Stomach (tissue), 4 donors: ENCODE measurements at regions not wholly inside any gene's neighbourhood (a gene's known extent, or its start where the extent isn't known, plus 50 kb on each side); places are given as distances from the start of the nearest gene placed in this dataset.

Experiments used
- CTCF ChIP-seq, 7 experiments: fragments of 450-650 bp in 4 of 7; fragments of 200-600 bp in 3 of 7; sonication (generic) in 3 of 7; IDR thresholded peaks; one replicate each; pipeline ENCODE4 v1.5.1; 2016 to 2019; ENCODE audit warnings: antibody characterized with exemption in 7 of 7, control low read depth in 2 of 7, mild to moderate bottlenecking in 1 of 7
- POLR2A ChIP-seq, 4 donors: fragments of 450-650 bp; IDR thresholded peaks; one replicate each; pipeline ENCODE4 v1.6.1; 2016; ENCODE audit warnings: antibody characterized with exemption in 4 of 4, control low read depth in 2 of 4, mild to moderate bottlenecking in 1 of 4, moderate library complexity in 1 of 4
- POLR2AphosphoS5 ChIP-seq, 3 donors: sonication (generic); formaldehyde crosslinking; IDR thresholded peaks; one replicate each; pipeline ENCODE4 v1.6.1; 2016; ENCODE audit warnings: antibody characterized with exemption in 3 of 3

GRCh38 chr14:87626266-87626665 is 366.7 kb downstream of the GALC start:
- no peak for TF ChIP-seq CTCF (IDR thresholded peaks at IDR 0.05)
- no peak for TF ChIP-seq POLR2A (IDR thresholded peaks at IDR 0.05)
- TF ChIP-seq POLR2AphosphoS5 (IDR thresholded peaks at IDR 0.05): no peak
